H9 (cell line): ENCODE measurements at regions not wholly inside any gene's neighbourhood (a gene's known extent, or its start where the extent isn't known, plus 50 kb on each side); places are given as distances from the start of the nearest gene placed in this dataset.

ENCODE experiments used
- DNase-seq: peaks from one replicate; pipeline ENCODE4 v3.0.0-alpha.2; 2017
- H2AFZ ChIP-seq: one replicate; pipeline ENCODE4 v1.6.1; 2013; ENCODE audit warnings: mild to moderate bottlenecking, low read length, control low read depth, moderate library complexity
- H2AK5ac ChIP-seq: 2 replicates; pipeline ENCODE4 v1.6.1; 2013; ENCODE audit warnings: low read length, control low read depth, mixed read lengths; ENCODE audit not compliant: insufficient read length
- H2BK120ac ChIP-seq: one replicate; pipeline ENCODE4 v1.6.1; 2013; ENCODE audit warnings: low read depth, mild to moderate bottlenecking, low read length, control low read depth, inconsistent platforms; ENCODE audit not compliant: poor library complexity, severe bottlenecking
- H2BK12ac ChIP-seq: 2 replicates; pipeline ENCODE4 v1.6.1; 2013; ENCODE audit warnings: low read length, control low read depth, mixed read lengths, low read depth; ENCODE audit not compliant: insufficient read length
- H2BK15ac ChIP-seq: 2 replicates; pipeline ENCODE4 v1.6.1; 2013; ENCODE audit warnings: low read depth, low read length, control low read depth
- H2BK20ac ChIP-seq: one replicate; pipeline ENCODE4 v1.6.1; 2013; ENCODE audit warnings: low read depth, mild to moderate bottlenecking, low read length, control low read depth, inconsistent platforms; ENCODE audit not compliant: poor library complexity, severe bottlenecking
- H2BK5ac ChIP-seq: 2 replicates; pipeline ENCODE4 v1.6.1; 2013; ENCODE audit warnings: low read length, control low read depth, mixed read lengths; ENCODE audit not compliant: insufficient read length
- H3K14ac ChIP-seq: 2 replicates; pipeline ENCODE4 v1.6.1; 2013; ENCODE audit warnings: low read length, control low read depth; ENCODE audit not compliant: insufficient read depth
- H3K18ac ChIP-seq: 2 replicates; pipeline ENCODE4 v1.6.1; 2013; ENCODE audit warnings: low read depth, mild to moderate bottlenecking, mixed read lengths, low read length, control low read depth; ENCODE audit not compliant: insufficient read length
- H3K23ac ChIP-seq: 2 replicates; pipeline ENCODE4 v1.6.1; 2013; ENCODE audit warnings: low read length, control low read depth, mixed read lengths, low read depth; ENCODE audit not compliant: insufficient read length
- H3K23me2 ChIP-seq: 2 replicates; pipeline ENCODE4 v1.6.1; 2013; ENCODE audit warnings: low read depth, mild to moderate bottlenecking, mixed read lengths, low read length, control low read depth; ENCODE audit not compliant: insufficient read length, poor library complexity, severe bottlenecking
- H3K27ac ChIP-seq: 2 replicates; pipeline ENCODE4 v1.5.1; 2013; ENCODE audit warnings: low read length, control low read depth, mixed read lengths, low read depth; ENCODE audit not compliant: insufficient read length
- H3K27me3 ChIP-seq: 2 replicates; pipeline ENCODE4 v1.6.1; 2013; ENCODE audit warnings: low read length, control low read depth, inconsistent platforms; ENCODE audit not compliant: insufficient read depth
- H3K4ac ChIP-seq: 2 replicates; pipeline ENCODE4 v1.6.1; 2013; ENCODE audit warnings: low read depth, mild to moderate bottlenecking, control low read depth, inconsistent platforms, low read length, moderate library complexity
- H3K4me1 ChIP-seq: 2 replicates; pipeline ENCODE4 v1.6.1; 2013; ENCODE audit warnings: low read length, control low read depth, inconsistent platforms; ENCODE audit not compliant: insufficient read depth
- H3K4me2 ChIP-seq: 2 replicates; pipeline ENCODE4 v1.6.1; 2013; ENCODE audit warnings: low read length, control low read depth, mixed read lengths; ENCODE audit not compliant: insufficient read length, insufficient read depth
- H3K56ac ChIP-seq: 2 replicates; pipeline ENCODE4 v1.6.1; 2013; ENCODE audit warnings: low read depth, mild to moderate bottlenecking, mixed read lengths, low read length, control low read depth; ENCODE audit not compliant: insufficient read length
- H3K79me1 ChIP-seq: 2 replicates; pipeline ENCODE4 v1.6.1; 2013; ENCODE audit warnings: low read depth, mild to moderate bottlenecking, moderate library complexity, low read length, control low read depth, inconsistent platforms; ENCODE audit not compliant: insufficient read depth, poor library complexity, severe bottlenecking
- H3K79me2 ChIP-seq: 2 replicates; pipeline ENCODE4 v1.6.1; 2013; ENCODE audit warnings: low read length, control low read depth, inconsistent platforms; ENCODE audit not compliant: insufficient read depth
- H3K9ac ChIP-seq: 2 replicates; pipeline ENCODE4 v1.6.1; 2013; ENCODE audit warnings: low read length, control low read depth, mixed read lengths; ENCODE audit not compliant: insufficient read length; ENCODE audit errors: extremely low read depth
- H3K9me3 ChIP-seq: one replicate; pipeline ENCODE4 v1.6.1; 2013; ENCODE audit warnings: low read depth, low read length, inconsistent platforms; ENCODE audit not compliant: control insufficient read depth
- H3T11ph ChIP-seq: one replicate; pipeline ENCODE4 v1.6.1; 2013; ENCODE audit warnings: mild to moderate bottlenecking, low read length, control low read depth, inconsistent platforms
- H4K20me1 ChIP-seq: one replicate; pipeline ENCODE4 v1.6.1; 2013; ENCODE audit not compliant: control insufficient read depth, insufficient read length, insufficient read depth
- H4K5ac ChIP-seq: 2 replicates; pipeline ENCODE4 v1.6.1; 2013; ENCODE audit warnings: low read depth, mild to moderate bottlenecking, mixed read lengths, low read length, control low read depth; ENCODE audit not compliant: insufficient read length
- H4K8ac ChIP-seq: replicated peaks from 2 replicates; pipeline ENCODE4 v1.6.1; 2013; ENCODE audit warnings: low read length, control low read depth, mixed read lengths, low read depth; ENCODE audit not compliant: insufficient read length
- H4K91ac ChIP-seq: 2 replicates; pipeline ENCODE4 v1.6.1; 2013; ENCODE audit warnings: low read depth, mild to moderate bottlenecking, moderate library complexity, mixed read lengths, low read length, control low read depth; ENCODE audit not compliant: insufficient read length
- H3K27ac Mint-ChIP-seq, 3 experiments: 2 replicates in 2 of 3; 3 replicates in 1 of 3; pipeline ENCODE4 v1.8.0; 2020 to 2021; ENCODE audit warnings: mixed read lengths in 3 of 3, mild to moderate bottlenecking in 1 of 3, moderate library complexity in 1 of 3
- H3K27me3 Mint-ChIP-seq: 2 replicates; pipeline ENCODE4 v1.8.0; 2021; ENCODE audit warnings: low read depth, mild to moderate bottlenecking, moderate library complexity, mixed read lengths
- H3K36me3 Mint-ChIP-seq, 3 experiments: 2 replicates in 2 of 3; 3 replicates in 1 of 3; pipeline ENCODE4 v1.8.0; 2020 to 2021; ENCODE audit warnings: low read depth in 3 of 3, mixed read lengths in 3 of 3; ENCODE audit not compliant: insufficient read depth in 1 of 3
- H3K4me1 Mint-ChIP-seq, 2 experiments: 2 replicates each; pipeline ENCODE4 v1.8.0; 2020; ENCODE audit warnings: mixed read lengths in 2 of 2
- H3K4me3 Mint-ChIP-seq, 2 experiments: 2 replicates in 1 of 2; 3 replicates in 1 of 2; pipeline ENCODE4 v1.8.0; 2020 to 2021; ENCODE audit warnings: mild to moderate bottlenecking in 2 of 2, mixed read lengths in 2 of 2, moderate library complexity in 1 of 2
- H3K9me3 Mint-ChIP-seq, 2 experiments: 2 replicates in 1 of 2; 3 replicates in 1 of 2; pipeline ENCODE4 v1.8.0; 2020; ENCODE audit warnings: mild to moderate bottlenecking in 2 of 2, mixed read lengths in 2 of 2, moderate library complexity in 1 of 2
- CTCF ChIP-seq: fragments of 200-600 bp; sonication (generic); conservative IDR thresholded peaks from 3 replicates; pipeline ENCODE4 v1.8.0; 2021; ENCODE audit warnings: antibody characterized with exemption, mild to moderate bottlenecking
- WGBS: extraction: QIAGEN DNeasy Blood & Tissue Kit; methylation state at CpG from one replicate; pipeline ENCODE4 v1.1.7; 2013; ENCODE audit warnings: missing lambda C conversion rate, low lambda C conversion rate, mixed read lengths; ENCODE audit not compliant: insufficient read length; ENCODE audit errors: extremely low coverage; 5-methylcytosine and 5-hydroxymethylcytosine counted together

GRCh38 chr5:52728224-52728623 is 59.5 kb upstream of the ITGA1 start:
- Histone ChIP-seq H4K20me1 (no peaks in the 10 kb centered on the region), H3K9ac (no peak overlapping the region), H3K14ac (no peak overlapping the region), H2BK120ac (no peak overlapping the region), H4K8ac (no peak overlapping the region), H3K79me1 (no peaks in the 10 kb centered on the region), H2AK5ac (no peak overlapping the region), H3K9me3 (no peaks in the 10 kb centered on the region), H2BK12ac (no peak overlapping the region), H3K18ac (no peak overlapping the region), H3K27ac (no peak overlapping the region), H3K56ac (no peak overlapping the region), H3K23me2 (no peaks in the 10 kb centered on the region), H3K79me2 (no peaks in the 10 kb centered on the region), H4K5ac (no peak overlapping the region), H2BK15ac (no peak overlapping the region), H4K91ac (no peak overlapping the region), H3T11ph (no peak overlapping the region), H3K27me3 (no peaks in the 10 kb centered on the region; the same call in 1 of the 2 replicates), H2BK5ac (no peak overlapping the region), H2AFZ (no peak overlapping the region), H3K23ac (no peak overlapping the region), H3K4ac (no peak overlapping the region), H3K4me2 (no peak overlapping the region), H2BK20ac (no peak overlapping the region), H3K4me1 (no peaks in the 10 kb centered on the region)
- H3K4me1 Mint-ChIP-seq, result peaks cover 0 to 4% of the 10 kb centered on the region in 2 experiments; a peak in 1 of 4 replicates
- no peak for TF ChIP-seq CTCF
- peaks cover 2% of the 10 kb centered on the region; the same call in 1 of the 2 replicates for H3K27me3 Mint-ChIP-seq
- H3K27ac Mint-ChIP-seq, result no peak overlapping the region
- peaks cover 0 to 7% (median 1%) of the 10 kb centered on the region in 3 experiments; a peak in 4 of 7 replicates for H3K36me3 Mint-ChIP-seq
- H3K9me3 Mint-ChIP-seq, result peaks cover 10% of the 10 kb centered on the region in 2 experiments; a peak in 4 of 5 replicates
- no peak overlapping the region for H3K4me3 Mint-ChIP-seq
- no peak for DNase-seq
- no CpG with 5 or more reads among the region's 3 CpGs for WGBS
